GM21390 (cell line): ENCODE measurements at regions not wholly inside any gene's neighbourhood (a gene's known extent, or its start where the extent isn't known, plus 50 kb on each side); places are given as distances from the start of the nearest gene placed in this dataset.

Source experiments
- ATAC-seq: cut with Tn5 transposase; IDR thresholded peaks from one replicate; pipeline ENCODE4 v1.9.1; 2021; ENCODE audit not compliant: unreplicated experiment

- ATAC-seq: no peak
Observed at GRCh38 chr1:63038586-63038985, 254.7 kb downstream of the ATG4C start.

DNA sequence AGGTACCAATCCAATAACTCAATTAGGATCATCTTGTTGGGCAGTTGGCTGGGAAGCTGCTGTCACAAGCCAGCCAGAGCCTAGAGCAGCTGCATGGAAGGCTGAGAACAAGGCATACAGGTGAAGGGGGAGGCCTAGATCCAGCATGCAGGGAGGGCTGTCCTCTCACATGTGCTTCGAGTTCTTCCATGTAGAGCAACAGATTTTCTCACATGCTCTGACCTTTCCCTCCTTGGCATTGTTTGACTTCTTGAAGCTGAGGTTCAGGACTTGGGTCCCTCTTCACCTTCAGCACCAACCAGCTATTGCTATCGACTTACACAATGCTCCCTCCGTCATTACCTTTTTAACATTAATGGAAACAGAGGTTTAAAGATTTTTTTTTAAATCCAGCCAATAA is 257.7 kb downstream of the ATG4C start:
- no peak for ATAC-seq

DNA sequence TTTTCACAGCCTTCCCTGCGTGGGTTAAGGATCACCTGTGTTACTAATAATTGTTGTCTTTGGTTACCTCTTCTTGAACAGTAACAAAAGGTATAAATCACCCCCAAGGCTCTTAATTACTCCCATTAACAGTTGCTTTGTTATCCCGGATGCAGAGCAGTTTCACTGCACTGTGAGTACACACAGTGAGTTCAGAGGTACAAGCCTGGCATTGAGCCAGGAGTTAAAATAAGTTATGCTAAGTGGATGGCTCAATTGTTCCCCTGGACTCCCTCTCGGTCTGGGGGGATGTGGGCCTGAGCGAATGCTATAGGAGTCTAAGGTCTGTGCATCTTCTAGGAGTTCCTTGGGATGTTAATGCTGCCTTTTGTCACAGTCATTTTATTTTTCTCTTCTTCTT is 258.3 kb downstream of the ATG4C start:
- ATAC-seq: no peak

- ATAC-seq: no peak
Observed at GRCh38 chr1:63046539-63046938, 262.6 kb downstream of the ATG4C start.

DNA sequence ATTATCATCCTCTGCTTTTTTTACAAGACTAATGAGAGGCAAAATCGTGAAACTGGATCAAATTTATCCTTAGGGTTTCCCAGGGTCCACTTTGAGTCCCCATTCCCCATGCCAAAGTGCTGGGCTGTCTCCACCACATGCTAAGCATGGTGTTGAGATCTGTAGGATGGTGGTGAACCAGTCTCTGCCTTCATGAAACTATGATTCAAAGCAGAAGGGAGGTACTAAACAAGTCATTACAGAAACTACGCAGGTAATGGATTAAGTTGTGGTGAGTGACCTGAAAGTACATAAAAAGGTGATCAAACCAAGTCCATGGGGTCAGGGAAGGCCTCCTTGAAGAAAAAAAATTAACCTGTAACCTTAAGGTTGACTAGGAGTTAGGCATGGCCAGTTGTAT is 265.2 kb downstream of the ATG4C start:
- no peak for ATAC-seq

DNA sequence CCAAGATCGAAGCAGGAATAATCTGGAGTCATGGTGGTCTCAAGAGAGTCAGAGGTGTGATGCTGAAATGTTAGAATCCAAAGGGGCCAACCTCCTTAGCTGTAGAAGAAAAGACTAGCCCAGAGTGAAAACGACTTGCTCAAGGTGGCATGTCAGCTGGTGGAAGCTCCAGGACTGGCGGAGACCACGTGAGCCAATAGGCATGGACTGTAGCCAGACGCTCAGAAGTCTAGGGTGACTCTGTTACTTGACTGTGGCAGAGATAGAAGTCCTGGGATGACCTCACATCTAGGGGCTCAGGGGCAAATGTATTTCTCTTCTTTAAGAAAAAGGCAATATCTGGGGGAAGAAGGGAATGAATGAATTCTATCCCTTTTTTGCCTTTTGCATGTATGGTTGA is 267.4 kb downstream of the ATG4C start:
- no peak for ATAC-seq

- ATAC-seq: no peak
Observed at GRCh38 chr1:63051886-63052285, 268.0 kb downstream of the ATG4C start.

DNA sequence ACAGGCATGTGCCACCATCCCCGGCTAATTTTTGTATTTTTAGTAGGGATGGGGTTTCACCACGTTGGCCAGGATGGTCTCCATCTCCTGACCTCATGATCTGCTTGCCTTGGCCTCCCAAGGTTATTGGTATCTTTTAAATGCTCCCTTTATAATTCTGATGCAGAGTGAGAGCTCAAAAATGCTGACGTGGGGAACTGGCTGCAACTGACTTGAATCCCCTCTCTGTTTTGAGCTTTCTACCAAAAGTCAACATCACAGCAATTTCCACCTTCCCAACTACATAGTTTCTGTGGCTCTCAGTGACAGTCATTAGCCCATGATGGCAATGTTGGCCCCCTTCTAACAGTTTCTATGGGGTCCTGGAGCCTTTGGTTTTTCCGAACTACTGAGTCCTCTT is 268.2 kb upstream of the FOXD3 start:
- ATAC-seq: no peak

GRCh38 chr1:63063367-63063766 is 259.0 kb upstream of the FOXD3 start:
- no peak for ATAC-seq

- ATAC-seq: no peak
Observed at GRCh38 chr1:63064135-63064534, 258.2 kb upstream of the FOXD3 start.

DNA sequence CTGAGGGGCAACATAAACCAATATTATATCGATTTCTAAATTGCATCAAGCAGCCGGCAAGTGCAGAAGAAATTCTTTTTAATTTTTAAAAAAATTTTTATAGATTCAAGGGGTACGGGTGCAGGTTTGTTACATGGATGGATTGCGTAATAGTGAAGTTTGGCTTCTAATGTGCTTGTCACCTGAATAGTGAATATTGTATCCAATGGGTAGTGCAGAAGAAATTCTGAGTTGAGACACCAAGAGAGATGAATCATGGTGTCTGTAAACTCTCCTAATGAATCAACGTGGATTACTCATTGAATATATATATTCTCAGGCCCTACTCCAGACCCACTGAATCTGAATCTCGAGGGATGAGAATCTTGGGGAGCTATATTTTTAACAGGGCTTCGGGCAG is 253.7 kb upstream of the FOXD3 start:
- no peak for ATAC-seq

- ATAC-seq: no peak
Observed at GRCh38 chr1:63069214-63069613, 253.2 kb upstream of the FOXD3 start.

DNA sequence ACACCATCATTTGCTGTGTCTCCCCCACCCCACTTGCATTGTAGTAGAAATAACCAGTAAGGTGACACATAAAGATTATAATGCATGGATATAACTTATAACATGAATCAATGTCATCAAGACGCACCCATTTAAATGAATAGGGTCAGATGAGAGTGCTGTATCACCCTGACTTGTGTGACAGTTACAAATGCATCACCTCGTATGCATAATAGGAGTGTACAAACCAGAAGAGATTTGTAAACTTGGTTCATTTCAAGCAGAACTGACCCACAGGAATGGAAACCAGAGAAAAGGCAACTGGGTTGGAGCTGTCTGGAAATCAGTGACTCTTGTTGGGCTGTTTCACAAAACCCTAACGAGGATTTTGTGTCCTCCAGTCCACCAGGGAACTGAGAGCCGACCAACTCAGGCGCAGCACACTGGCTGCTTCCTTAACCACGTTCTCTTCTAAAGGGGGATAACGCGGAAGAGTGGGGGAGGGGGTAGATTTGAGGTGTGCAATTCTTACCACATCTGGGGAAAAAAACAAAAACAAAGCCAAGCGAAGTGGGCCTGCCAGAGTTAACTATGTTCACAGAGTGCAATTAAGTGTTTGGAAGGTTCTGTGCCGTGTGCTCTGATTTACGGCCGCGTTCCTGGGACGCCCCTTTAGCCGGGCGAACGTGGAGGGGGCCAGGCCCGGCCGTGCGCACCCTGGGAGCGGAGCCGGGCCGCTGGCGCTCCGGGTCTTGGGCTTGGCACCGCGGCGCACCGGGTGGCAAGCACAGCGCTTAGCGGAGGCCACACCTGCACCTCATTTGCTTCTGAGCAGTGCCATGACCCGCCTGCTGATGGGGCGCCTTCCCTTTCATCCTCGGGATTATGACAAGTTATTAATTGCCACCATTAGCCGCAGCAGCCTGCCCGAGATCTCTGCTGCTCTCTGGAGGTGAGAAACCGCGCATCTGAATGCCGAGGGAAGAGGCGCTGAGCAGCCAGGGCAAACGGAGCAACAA is 248.8 kb upstream of the FOXD3 start:
- ATAC-seq: no peak

DNA sequence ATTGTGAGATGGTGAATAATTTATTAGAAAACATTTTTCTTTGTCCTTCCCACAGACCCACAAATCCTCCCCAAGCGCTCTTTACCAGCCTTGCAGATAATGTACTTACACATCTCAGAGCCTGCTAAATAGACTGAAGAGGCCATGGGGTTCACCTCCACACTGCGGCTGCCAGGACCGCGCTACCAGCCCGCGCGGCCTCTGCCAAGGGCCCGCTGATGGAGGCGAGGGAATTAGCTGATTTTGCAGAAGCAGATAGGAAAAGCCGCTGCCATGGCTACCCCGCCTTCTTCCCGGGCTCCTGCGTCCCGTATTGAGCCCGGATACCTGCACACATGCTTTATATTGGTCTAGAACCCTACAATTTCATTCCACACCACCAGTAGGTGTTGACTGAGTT is 248.0 kb upstream of the FOXD3 start:
- no peak for ATAC-seq

DNA sequence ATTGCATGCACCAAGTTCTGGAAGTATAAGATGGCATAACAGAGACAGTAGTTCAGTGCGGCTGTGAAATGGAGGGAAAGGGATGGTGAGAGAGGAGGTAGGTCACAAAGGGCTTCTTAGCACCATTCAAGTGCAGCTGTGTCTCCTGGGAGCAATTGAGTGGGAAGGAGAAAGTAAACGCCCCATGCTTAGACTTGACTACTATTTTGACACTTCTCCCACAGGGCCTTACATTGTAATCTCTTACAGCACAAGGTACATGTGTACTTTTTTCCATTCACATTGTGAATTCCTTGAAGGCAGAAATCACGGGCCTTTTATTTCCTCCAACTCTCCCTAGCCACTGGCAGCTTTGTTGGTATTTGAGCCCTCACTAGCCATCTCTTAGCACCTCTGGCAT is 239.6 kb upstream of the FOXD3 start:
- ATAC-seq: no peak

GRCh38 chr1:63087966-63088365 is 234.4 kb upstream of the FOXD3 start:
- no peak for ATAC-seq

DNA sequence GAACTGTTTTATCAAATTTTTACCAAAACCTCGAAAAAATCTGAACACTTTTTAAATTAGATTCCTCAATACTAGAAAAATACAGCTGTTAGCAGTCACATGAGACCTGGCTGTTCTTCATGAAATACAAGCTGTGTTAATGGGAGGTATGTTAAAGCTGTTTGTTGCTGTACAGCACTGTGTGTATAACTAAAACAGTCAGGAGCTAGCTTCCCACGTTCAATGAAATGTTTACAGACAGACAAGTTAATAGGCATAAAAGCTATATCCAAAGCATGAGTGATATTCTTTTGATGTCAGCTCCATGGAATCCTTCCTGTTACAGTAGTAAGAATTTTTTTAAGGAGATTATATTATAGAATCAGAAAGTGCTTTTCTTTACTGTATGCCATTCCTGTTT is 223.2 kb upstream of the FOXD3 start:
- ATAC-seq: no peak

- ATAC-seq: no peak
Observed at GRCh38 chr1:63101336-63101735, 221.0 kb upstream of the FOXD3 start.

GRCh38 chr1:63103682-63104081 is 218.7 kb upstream of the FOXD3 start:
- ATAC-seq: no peak

DNA sequence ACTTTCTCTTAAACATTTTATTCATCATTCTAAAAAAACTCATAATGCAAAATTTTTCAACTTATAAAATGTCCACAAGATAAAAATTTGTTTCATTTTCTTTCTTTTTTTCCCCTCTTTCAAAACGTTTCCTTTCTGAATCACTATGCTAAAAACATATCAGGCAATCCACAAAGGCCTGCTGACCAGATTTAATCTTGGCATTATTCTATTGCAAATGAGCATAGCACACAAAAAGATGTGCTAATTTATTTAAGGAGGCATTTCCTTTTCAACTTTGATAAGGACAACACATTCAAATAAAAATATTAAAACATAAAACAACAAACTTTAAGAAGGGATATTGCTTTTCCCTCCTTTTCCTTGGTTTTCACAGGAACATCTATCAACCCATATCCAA is 215.3 kb upstream of the FOXD3 start:
- no peak for ATAC-seq

- ATAC-seq: no peak
Observed at GRCh38 chr1:63108206-63108605, 214.2 kb upstream of the FOXD3 start.

- ATAC-seq: peak; percentile 66
Observed at GRCh38 chr1:63112155-63112900, 210.0 kb upstream of the FOXD3 start.
